Adrenal gland (tissue), 5 donors: ENCODE measurements at regions not wholly inside any gene's neighbourhood (a gene's known extent, or its start where the extent isn't known, plus 50 kb on each side); places are given as distances from the start of the nearest gene placed in this dataset.

ENCODE experiments used
- POLR2A ChIP-seq, 2 donors: fragments of 450-650 bp; IDR thresholded peaks; one replicate each; pipeline ENCODE4 v1.6.1; 2017; ENCODE audit warnings: antibody characterized with exemption in 2 of 2, mild to moderate bottlenecking in 2 of 2, moderate library complexity in 1 of 2
- TF ChIP-seq, protein P1 (sequence below), 6 experiments: fragments of 450-650 bp in 4 of 6; fragments of 200-600 bp in 2 of 6; sonication (generic) in 1 of 6; IDR thresholded peaks; 1 replicate in 5 of 6; 2 replicates in 1 of 6; pipeline versions ENCODE4 v1.5.1 to v1.8.0; 2016 to 2021; ENCODE audit warnings: antibody characterized with exemption in 6 of 6, mild to moderate bottlenecking in 2 of 6, moderate library complexity in 1 of 6
- donor health status: DM: no; HTN: no; CAD: no.

DNA sequence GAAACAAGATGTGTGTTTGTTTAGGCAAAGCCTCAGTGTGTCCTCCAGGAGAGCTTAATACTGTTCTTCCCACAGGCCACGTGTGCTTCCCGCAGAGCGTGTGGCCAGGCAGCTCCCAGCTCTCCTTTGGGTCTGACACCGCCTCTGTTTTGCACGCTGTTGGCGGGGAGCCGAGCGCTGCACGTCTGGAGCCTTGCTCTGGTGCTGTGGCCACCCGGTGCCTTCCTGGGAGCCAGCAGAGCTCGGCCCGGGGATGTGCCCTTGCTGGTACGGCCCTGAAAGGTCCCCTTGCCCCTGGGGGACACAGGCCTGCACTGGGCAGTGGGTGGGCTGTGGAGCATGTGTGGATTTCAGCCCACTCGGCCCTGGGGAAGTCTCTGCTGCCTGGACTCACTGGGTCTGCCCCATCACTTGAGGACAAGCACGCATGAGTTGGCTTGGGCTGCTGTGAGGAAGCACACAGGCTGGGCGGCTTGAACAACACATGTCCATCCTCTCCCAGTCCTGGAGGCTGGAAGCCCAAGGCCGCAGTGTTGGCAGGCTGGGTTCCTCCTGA lies 160.7 kb upstream of the HDAC4 start:
- TF ChIP-seq, protein P1, sequence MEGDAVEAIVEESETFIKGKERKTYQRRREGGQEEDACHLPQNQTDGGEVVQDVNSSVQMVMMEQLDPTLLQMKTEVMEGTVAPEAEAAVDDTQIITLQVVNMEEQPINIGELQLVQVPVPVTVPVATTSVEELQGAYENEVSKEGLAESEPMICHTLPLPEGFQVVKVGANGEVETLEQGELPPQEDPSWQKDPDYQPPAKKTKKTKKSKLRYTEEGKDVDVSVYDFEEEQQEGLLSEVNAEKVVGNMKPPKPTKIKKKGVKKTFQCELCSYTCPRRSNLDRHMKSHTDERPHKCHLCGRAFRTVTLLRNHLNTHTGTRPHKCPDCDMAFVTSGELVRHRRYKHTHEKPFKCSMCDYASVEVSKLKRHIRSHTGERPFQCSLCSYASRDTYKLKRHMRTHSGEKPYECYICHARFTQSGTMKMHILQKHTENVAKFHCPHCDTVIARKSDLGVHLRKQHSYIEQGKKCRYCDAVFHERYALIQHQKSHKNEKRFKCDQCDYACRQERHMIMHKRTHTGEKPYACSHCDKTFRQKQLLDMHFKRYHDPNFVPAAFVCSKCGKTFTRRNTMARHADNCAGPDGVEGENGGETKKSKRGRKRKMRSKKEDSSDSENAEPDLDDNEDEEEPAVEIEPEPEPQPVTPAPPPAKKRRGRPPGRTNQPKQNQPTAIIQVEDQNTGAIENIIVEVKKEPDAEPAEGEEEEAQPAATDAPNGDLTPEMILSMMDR (IDR thresholded peaks at IDR 0.05): no peak
- TF ChIP-seq POLR2A (IDR thresholded peaks at IDR 0.05): no peak
